VCaP (cell line): ENCODE measurements at regions not wholly inside any gene's neighbourhood (a gene's known extent, or its start where the extent isn't known, plus 50 kb on each side); places are given as distances from the start of the nearest gene placed in this dataset.

ENCODE experiments used
- H3K27ac ChIP-seq: fragments of 450-650 bp; 2 replicates; pipeline ENCODE4 v1.5.1; 2017
- CTCF ChIP-seq: fragments of 450-650 bp; conservative IDR thresholded peaks from 2 replicates; pipeline ENCODE4 v1.5.1; 2017; ENCODE audit warnings: mild to moderate bottlenecking, moderate library complexity

DNA sequence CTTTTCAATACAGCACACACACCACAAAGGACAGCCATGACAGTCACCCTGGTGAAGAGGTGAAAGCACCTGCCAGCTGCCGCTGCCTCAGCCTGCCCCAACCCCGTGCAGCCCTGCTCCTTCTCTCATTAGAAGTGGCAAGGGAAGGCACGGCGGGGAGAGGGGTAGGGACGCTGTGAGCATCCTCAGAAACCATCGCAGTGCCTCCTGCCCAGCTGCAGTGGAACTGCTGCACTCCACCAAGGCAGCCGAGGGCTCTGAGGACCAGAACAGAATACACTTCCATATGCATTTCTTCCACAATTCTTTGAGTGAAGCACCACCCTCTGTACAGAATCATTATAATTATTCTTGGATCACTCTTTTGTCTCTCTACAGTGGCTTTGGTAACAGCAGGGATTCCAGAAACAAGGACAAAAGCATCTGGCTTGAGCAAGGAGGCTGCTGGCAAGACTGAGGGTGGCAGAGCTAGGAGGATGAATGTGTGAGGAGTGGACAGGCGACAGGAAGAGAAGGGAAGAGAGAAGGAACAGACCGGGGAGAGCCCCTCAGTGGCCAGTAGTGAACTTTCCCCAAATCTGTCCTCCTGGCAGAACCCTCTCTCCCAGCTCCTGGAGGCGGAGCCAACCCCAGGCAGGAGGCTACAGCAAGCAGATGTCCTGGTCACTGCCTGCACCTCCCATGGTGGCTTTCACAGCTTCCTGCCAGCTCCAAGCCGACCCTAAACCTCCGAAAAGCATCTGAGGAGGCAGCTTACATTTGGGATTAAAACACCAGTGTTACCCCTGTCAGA lies 73.2 kb downstream of the MTNR1A start:
- TF ChIP-seq CTCF, result no peak
- H3K27ac ChIP-seq, result no peak overlapping the region

- H3K27ac ChIP-seq, result no peak overlapping the region
- TF ChIP-seq CTCF, result no peak
Measured at GRCh38 chr4:186475202-186475601, 80.2 kb downstream of the MTNR1A start.

DNA sequence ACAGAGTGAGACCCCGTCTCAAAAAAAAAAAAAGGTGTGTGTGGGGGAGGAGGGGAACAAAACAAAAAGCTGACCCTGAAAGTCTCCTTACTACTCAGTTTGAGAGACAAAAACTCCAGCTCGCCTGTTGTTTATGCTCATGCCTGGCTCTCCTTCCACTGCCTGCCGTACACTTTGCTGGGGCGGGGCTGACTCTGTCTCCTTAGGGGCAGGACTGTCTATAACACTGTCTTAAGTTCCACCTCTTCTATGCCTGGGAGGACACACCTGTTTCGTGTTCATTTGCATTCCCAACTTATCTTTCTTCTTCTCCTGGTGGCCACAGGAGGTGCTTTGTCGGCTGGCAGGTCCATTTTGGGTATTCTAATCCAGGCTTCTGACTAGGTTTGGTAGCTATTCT lies 81.4 kb downstream of the MTNR1A start:
- TF ChIP-seq CTCF, result no peak
- H3K27ac ChIP-seq, result no peak overlapping the region

- peak; percentile 77 for TF ChIP-seq CTCF
- no peak overlapping the region for H3K27ac ChIP-seq
Measured at GRCh38 chr4:186472948-186473347, 82.4 kb downstream of the MTNR1A start.

DNA sequence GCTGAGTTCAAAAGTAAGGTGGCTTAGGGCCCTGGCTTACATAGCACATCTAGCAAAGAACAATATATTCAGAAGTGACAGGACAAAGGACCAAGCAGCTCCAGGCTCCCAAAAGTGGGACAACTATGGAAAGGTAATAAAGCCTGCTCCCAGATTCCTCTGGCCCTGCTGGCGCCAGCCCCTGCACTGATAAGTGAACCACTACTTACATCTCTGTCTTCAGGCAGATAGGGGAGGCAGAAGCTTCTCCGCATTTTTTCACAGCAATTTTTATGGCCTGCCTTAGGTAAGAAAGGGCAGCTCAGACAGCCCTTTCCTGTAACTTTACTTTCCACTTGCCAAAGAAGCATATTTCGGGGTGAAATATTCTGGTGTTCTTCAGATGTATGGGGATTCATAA lies 83.9 kb downstream of the MTNR1A start:
- H3K27ac ChIP-seq, result no peak overlapping the region

DNA sequence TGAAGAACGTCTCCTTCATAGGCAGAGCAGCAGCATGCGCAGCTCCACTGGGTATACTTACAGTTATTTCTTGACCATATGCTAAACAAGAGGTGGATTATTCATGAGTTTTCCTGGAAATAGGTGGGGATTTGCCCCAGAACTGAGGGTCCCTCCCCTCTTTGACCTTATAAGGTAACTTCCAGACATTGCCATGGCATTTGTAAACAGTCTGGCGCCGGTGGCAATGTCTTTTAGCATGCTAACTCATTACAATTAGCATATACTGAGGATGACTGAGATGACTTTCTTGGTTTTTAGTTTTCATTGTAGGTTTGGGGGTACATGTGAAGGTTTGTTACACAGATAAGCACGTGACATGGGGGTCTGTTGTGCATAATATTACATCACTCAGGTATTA lies 97.3 kb downstream of the MTNR1A start:
- TF ChIP-seq CTCF, result no peak
- no peak overlapping the region for H3K27ac ChIP-seq

More for the DNA sequence above, 83.9 kb downstream of the MTNR1A start:
- no peak for TF ChIP-seq CTCF

DNA sequence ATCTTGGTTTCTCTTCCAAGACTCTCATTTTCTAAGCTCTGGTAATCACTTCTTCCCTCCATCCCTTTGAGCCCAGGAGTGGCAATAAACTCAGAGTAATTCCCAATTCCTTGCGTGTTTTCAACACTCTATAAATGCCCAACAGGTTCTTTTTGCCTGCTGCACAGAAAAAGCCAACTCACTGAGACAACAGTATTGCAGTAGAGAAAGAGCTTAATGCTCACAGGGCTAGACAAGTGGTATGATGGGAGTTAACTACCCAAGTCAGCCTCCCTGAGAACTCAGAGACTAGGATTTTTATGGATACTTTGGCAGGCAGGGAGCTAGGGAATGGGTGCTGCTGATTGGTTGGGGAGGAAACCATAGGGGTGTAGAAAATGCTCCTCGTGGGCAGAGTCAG lies 103.4 kb downstream of the MTNR1A start:
- no peak for TF ChIP-seq CTCF
- H3K27ac ChIP-seq, result no peak overlapping the region
